IPS-18a (cell line): ENCODE measurements at regions not wholly inside any gene's neighbourhood (a gene's known extent, or its start where the extent isn't known, plus 50 kb on each side); places are given as distances from the start of the nearest gene placed in this dataset.
"Not testable (repeated sequence)": the region's sequence is repeated elsewhere in the genome, so short reads cannot be mapped to it uniquely, and the experiment has no call there.

Source experiments
- H3K27ac ChIP-seq: one replicate; pipeline ENCODE4 v1.5.1; 2013; ENCODE audit warnings: low read length
- H3K27me3 ChIP-seq: one replicate; pipeline ENCODE4 v1.6.1; 2013; ENCODE audit warnings: mild to moderate bottlenecking, low read length; ENCODE audit not compliant: control insufficient read depth, insufficient read depth
- H3K36me3 ChIP-seq: one replicate; pipeline ENCODE4 v1.6.1; 2013; ENCODE audit warnings: low read depth, low read length; ENCODE audit not compliant: control insufficient read depth
- H3K4me1 ChIP-seq: one replicate; pipeline ENCODE4 v1.6.1; 2013; ENCODE audit warnings: low read depth, low read length; ENCODE audit not compliant: control insufficient read depth
- H3K4me3 ChIP-seq: one replicate; pipeline ENCODE4 v1.5.1; 2013; ENCODE audit warnings: low read length
- H3K9ac ChIP-seq: one replicate; pipeline ENCODE4 v1.6.1; 2013; ENCODE audit warnings: mild to moderate bottlenecking, low read length, moderate library complexity
- H3K9me3 ChIP-seq: one replicate; pipeline ENCODE4 v1.6.1; 2013; ENCODE audit warnings: low read depth, low read length; ENCODE audit not compliant: control insufficient read depth

- H3K4me1 ChIP-seq = no peaks in the 10 kb centered on the region
- H3K36me3 ChIP-seq = no peaks in the 10 kb centered on the region
- no peak overlapping the region for H3K9ac ChIP-seq
- no peaks in the 10 kb centered on the region for H3K27me3 ChIP-seq
- no peak overlapping the region for H3K4me3 ChIP-seq
- H3K9me3 ChIP-seq = no peaks in the 10 kb centered on the region
- no peak overlapping the region for H3K27ac ChIP-seq
Measured at GRCh38 chr22:27603111-27603799, 198.3 kb downstream of the MN1 start.

GRCh38 chr22:27603800-27604144 is 197.8 kb downstream of the MN1 start:
- no peaks in the 10 kb centered on the region for H3K36me3 ChIP-seq
- no peak overlapping the region for H3K27ac ChIP-seq
- H3K4me1 ChIP-seq = no peaks in the 10 kb centered on the region
- no peak overlapping the region for H3K9ac ChIP-seq
- H3K27me3 ChIP-seq = no peaks in the 10 kb centered on the region
- no peak overlapping the region for H3K4me3 ChIP-seq
- H3K9me3 ChIP-seq = no peaks in the 10 kb centered on the region

- H3K9me3 ChIP-seq = no peaks in the 10 kb centered on the region
- no peaks in the 10 kb centered on the region for H3K4me1 ChIP-seq
- no peak overlapping the region for H3K9ac ChIP-seq
- no peaks in the 10 kb centered on the region for H3K36me3 ChIP-seq
- H3K27ac ChIP-seq = no peak overlapping the region
- H3K27me3 ChIP-seq = no peaks in the 10 kb centered on the region
- no peak overlapping the region for H3K4me3 ChIP-seq
Measured at GRCh38 chr22:27605390-27605789, 196.2 kb downstream of the MN1 start.

- H3K27me3 ChIP-seq, H3K36me3 ChIP-seq, H3K9me3 ChIP-seq, H3K27ac ChIP-seq, H3K4me3 ChIP-seq, H3K4me1 ChIP-seq, H3K9ac ChIP-seq: not testable (repeated sequence)
Measured at GRCh38 chr22:27607750-27608149, 193.8 kb downstream of the MN1 start.

- no peaks in the 10 kb centered on the region for H3K9me3 ChIP-seq
- no peak overlapping the region for H3K9ac ChIP-seq
- H3K36me3 ChIP-seq = no peaks in the 10 kb centered on the region
- no peak overlapping the region for H3K4me3 ChIP-seq
- H3K4me1 ChIP-seq = peaks cover 4% of the 10 kb centered on the region
- H3K27ac ChIP-seq = no peak overlapping the region
- no peaks in the 10 kb centered on the region for H3K27me3 ChIP-seq
Measured at GRCh38 chr22:27609451-27609888, 192.1 kb downstream of the MN1 start.

GRCh38 chr22:27610164-27610563 is 191.4 kb downstream of the MN1 start:
- H3K36me3 ChIP-seq, H3K27me3 ChIP-seq, H3K4me1 ChIP-seq, H3K9me3 ChIP-seq, H3K4me3 ChIP-seq, H3K9ac ChIP-seq, H3K27ac ChIP-seq: not testable (repeated sequence)

GRCh38 chr22:27610863-27611786 is 190.4 kb downstream of the MN1 start:
- Histone ChIP-seq H3K9me3 (no peaks in the 10 kb centered on the region), H3K27ac (no peak overlapping the region), H3K9ac (no peak overlapping the region), H3K4me3 (no peak overlapping the region), H3K27me3 (no peaks in the 10 kb centered on the region), H3K4me1 (peaks cover 4% of the 10 kb centered on the region), H3K36me3 (no peaks in the 10 kb centered on the region)

GRCh38 chr22:27612115-27612514 is 189.4 kb downstream of the MN1 start:
- Histone ChIP-seq H3K9ac (no peak overlapping the region), H3K27ac (no peak overlapping the region), H3K36me3 (no peaks in the 10 kb centered on the region), H3K4me1 (peaks cover 4% of the 10 kb centered on the region), H3K27me3 (no peaks in the 10 kb centered on the region), H3K4me3 (no peak overlapping the region), H3K9me3 (no peaks in the 10 kb centered on the region)

- Histone ChIP-seq H3K9me3 (no peaks in the 10 kb centered on the region), H3K9ac (no peak overlapping the region), H3K27ac (no peak overlapping the region), H3K27me3 (no peaks in the 10 kb centered on the region), H3K4me3 (no peak overlapping the region), H3K4me1 (peaks cover 4% of the 10 kb centered on the region), H3K36me3 (no peaks in the 10 kb centered on the region)
Measured at GRCh38 chr22:27613099-27614005, 188.2 kb downstream of the MN1 start.

- H3K9me3 ChIP-seq = no peaks in the 10 kb centered on the region
- no peak overlapping the region for H3K4me3 ChIP-seq
- H3K9ac ChIP-seq = no peak overlapping the region
- H3K4me1 ChIP-seq = peaks cover 4% of the 10 kb centered on the region
- H3K36me3 ChIP-seq = no peaks in the 10 kb centered on the region
- no peaks in the 10 kb centered on the region for H3K27me3 ChIP-seq
- H3K27ac ChIP-seq = no peak overlapping the region
Measured at GRCh38 chr22:27614006-27614649, 187.4 kb downstream of the MN1 start.

- no peak overlapping the region for H3K4me3 ChIP-seq
- no peaks in the 10 kb centered on the region for H3K27me3 ChIP-seq
- H3K36me3 ChIP-seq = no peaks in the 10 kb centered on the region
- H3K4me1 ChIP-seq = peaks cover 4% of the 10 kb centered on the region
- no peak overlapping the region for H3K9ac ChIP-seq
- no peak overlapping the region for H3K27ac ChIP-seq
- H3K9me3 ChIP-seq = no peaks in the 10 kb centered on the region
Measured at GRCh38 chr22:27614650-27615007, 186.9 kb downstream of the MN1 start.
